Stomach (tissue), 8 donors: ENCODE measurements at regions not wholly inside any gene's neighbourhood (a gene's known extent, or its start where the extent isn't known, plus 50 kb on each side); places are given as distances from the start of the nearest gene placed in this dataset.

Experiments
- DNase-seq, 2 donors: peaks; one replicate each; pipeline versions ENCODE4 v3.0.0 to v3.0.0-alpha.2; 2013 to 2019
- H3K27ac ChIP-seq, 5 donors: fragments of 200-600 bp in 4 of 5; sonication (generic) in 4 of 5; one replicate each; pipeline ENCODE4 v1.5.1; 2013 to 2019; ENCODE audit warnings: mild to moderate bottlenecking in 1 of 5, moderate library complexity in 1 of 5
- H3K27me3 ChIP-seq, 3 donors: fragments of 200-600 bp; sonication (generic); one replicate each; pipeline ENCODE4 v1.5.1; 2017 to 2019; ENCODE audit warnings: mixed run types in 1 of 3
- H3K36me3 ChIP-seq, 4 donors: fragments of 200-600 bp; sonication (generic); 1 replicate in 3 of 4; 2 replicates in 1 of 4; pipeline ENCODE4 v1.5.1; 2016 to 2019
- H3K4me1 ChIP-seq, 4 donors: fragments of 200-600 bp; sonication (generic); one replicate each; pipeline ENCODE4 v1.5.1; 2016 to 2019
- H3K4me3 ChIP-seq, 4 donors: fragments of 200-600 bp; sonication (generic) in 3 of 4; one replicate each; pipeline ENCODE4 v1.5.1; 2016 to 2019; ENCODE audit warnings: mild to moderate bottlenecking in 1 of 4
- H3K9me3 ChIP-seq, 4 donors: fragments of 200-600 bp; sonication (generic); one replicate each; pipeline ENCODE4 v1.5.1; 2016 to 2019
- CTCF ChIP-seq, 7 experiments: fragments of 450-650 bp in 4 of 7; fragments of 200-600 bp in 3 of 7; sonication (generic) in 3 of 7; IDR thresholded peaks; one replicate each; pipeline ENCODE4 v1.5.1; 2016 to 2019; ENCODE audit warnings: antibody characterized with exemption in 7 of 7, control low read depth in 2 of 7, mild to moderate bottlenecking in 1 of 7
- EP300 ChIP-seq: sonication (generic); formaldehyde crosslinking; IDR thresholded peaks from one replicate; pipeline ENCODE4 v1.6.1; 2017; ENCODE audit warnings: antibody characterized with exemption
- POLR2A ChIP-seq, 4 donors: fragments of 450-650 bp; IDR thresholded peaks; one replicate each; pipeline ENCODE4 v1.6.1; 2016; ENCODE audit warnings: antibody characterized with exemption in 4 of 4, control low read depth in 2 of 4, mild to moderate bottlenecking in 1 of 4, moderate library complexity in 1 of 4
- POLR2AphosphoS5 ChIP-seq, 3 donors: sonication (generic); formaldehyde crosslinking; IDR thresholded peaks; one replicate each; pipeline ENCODE4 v1.6.1; 2016; ENCODE audit warnings: antibody characterized with exemption in 3 of 3
- WGBS, 5 donors: extraction: QIAGEN DNeasy Blood & Tissue Kit in 3 of 5; methylation state at CpG; one replicate each; pipeline versions ENCODE4 v1.1.5 to v1.1.7; 2013 to 2018; 5-methylcytosine and 5-hydroxymethylcytosine counted together
- intact Hi-C: fragments of 100-400 bp; cut with DNase I; formaldehyde crosslinking; loops from one replicate; pipeline ENCODE4 v1.15.1; 2023; ENCODE audit warnings: low total_unique reads
- donor health status: healthy with polysubstance abuse.
- donor health status: Bipolar disorder and iron deficiency.
- donor health status: healthy.

- TF ChIP-seq POLR2A (IDR thresholded peaks at IDR 0.05) = no peak
- TF ChIP-seq CTCF (IDR thresholded peaks at IDR 0.05) = no peak
- TF ChIP-seq POLR2AphosphoS5 (IDR thresholded peaks at IDR 0.05) = no peak
- no peak for TF ChIP-seq EP300
- Histone ChIP-seq H3K4me1 (peaks cover 0 to 15% (median 5%) of the 10 kb centered on the region in 4 donors), H3K9me3 (no peaks in the 10 kb centered on the region), H3K27ac (no peak overlapping the region), H3K27me3 (peaks cover 0 to 8% (median 0%) of the 10 kb centered on the region in 3 donors), H3K36me3 (no peaks in the 10 kb centered on the region), H3K4me3 (no peak overlapping the region)
- DNase-seq = peak; percentile 35 to 68
- 38 to 64% (median 56%) methylated on average over 27 to 29 of the region's 29 CpGs for WGBS, 5 donors
- intact Hi-C loops = no loop called here
Measured at GRCh38 chr16:14364386-14365199, 265.5 kb downstream of the PARN start.

- H3K27me3 ChIP-seq = peaks cover 0 to 8% (median 0%) of the 10 kb centered on the region in 3 donors
- 66 to 76% (median 73%) methylated on average over 4 of the region's 4 CpGs for WGBS, 5 donors
- DNase-seq = no peak
- TF ChIP-seq POLR2A (IDR thresholded peaks at IDR 0.05) (no peak), EP300 (no peak), POLR2AphosphoS5 (IDR thresholded peaks at IDR 0.05) (no peak), CTCF (IDR thresholded peaks at IDR 0.05) (no peak)
- peaks cover 0 to 15% (median 5%) of the 10 kb centered on the region in 4 donors for H3K4me1 ChIP-seq
- H3K36me3 ChIP-seq = no peaks in the 10 kb centered on the region
- intact Hi-C loops = no loop called here
- H3K27ac ChIP-seq = no peak overlapping the region
- no peaks in the 10 kb centered on the region for H3K9me3 ChIP-seq
- H3K4me3 ChIP-seq = no peak overlapping the region
Measured at GRCh38 chr16:14364112-14364385, 266.0 kb downstream of the PARN start.

GRCh38 chr16:14362774-14363371, 267.2 kb downstream of the PARN start:
- DNase-seq = no peak
- Histone ChIP-seq H3K27me3 (peaks cover 0 to 8% (median 0%) of the 10 kb centered on the region in 3 donors), H3K4me3 (peak overlapping the region in 3 of 4 donors; percentile 3 to 21 (median 20)), H3K27ac (no peak overlapping the region), H3K9me3 (no peaks in the 10 kb centered on the region), H3K4me1 (peaks cover 0 to 15% (median 5%) of the 10 kb centered on the region in 4 donors), H3K36me3 (no peaks in the 10 kb centered on the region)
- intact Hi-C loops = no loop called here
- WGBS, 5 donors = 61 to 80% (median 64%) methylated on average over 20 of the region's 20 CpGs
- TF ChIP-seq POLR2AphosphoS5 (IDR thresholded peaks at IDR 0.05) (no peak), CTCF (IDR thresholded peaks at IDR 0.05) (no peak)

- Histone ChIP-seq H3K36me3 (no peaks in the 10 kb centered on the region), H3K27ac (no peak overlapping the region), H3K4me1 (peaks cover 0 to 15% (median 5%) of the 10 kb centered on the region in 4 donors), H3K9me3 (no peaks in the 10 kb centered on the region), H3K4me3 (no peak overlapping the region), H3K27me3 (peaks cover 0 to 13% (median 0%) of the 10 kb centered on the region in 3 donors)
- DNase-seq = no peak
- 83 to 89% (median 88%) methylated on average over 8 of the region's 8 CpGs for WGBS, 5 donors
- intact Hi-C loops = no loop called here
- TF ChIP-seq POLR2A (IDR thresholded peaks at IDR 0.05) (no peak), EP300 (no peak), POLR2AphosphoS5 (IDR thresholded peaks at IDR 0.05) (no peak), CTCF (IDR thresholded peaks at IDR 0.05) (no peak)
Measured at GRCh38 chr16:14360326-14361037, 269.6 kb downstream of the PARN start.
